HG03521 (cell line): ENCODE measurements at regions not wholly inside any gene's neighbourhood (a gene's known extent, or its start where the extent isn't known, plus 50 kb on each side); places are given as distances from the start of the nearest gene placed in this dataset.

ENCODE experiments used
- ATAC-seq: cut with Tn5 transposase; IDR thresholded peaks from one replicate; pipeline ENCODE4 v1.9.1; 2021; ENCODE audit warnings: mild to moderate bottlenecking, moderate library complexity; ENCODE audit not compliant: unreplicated experiment

DNA sequence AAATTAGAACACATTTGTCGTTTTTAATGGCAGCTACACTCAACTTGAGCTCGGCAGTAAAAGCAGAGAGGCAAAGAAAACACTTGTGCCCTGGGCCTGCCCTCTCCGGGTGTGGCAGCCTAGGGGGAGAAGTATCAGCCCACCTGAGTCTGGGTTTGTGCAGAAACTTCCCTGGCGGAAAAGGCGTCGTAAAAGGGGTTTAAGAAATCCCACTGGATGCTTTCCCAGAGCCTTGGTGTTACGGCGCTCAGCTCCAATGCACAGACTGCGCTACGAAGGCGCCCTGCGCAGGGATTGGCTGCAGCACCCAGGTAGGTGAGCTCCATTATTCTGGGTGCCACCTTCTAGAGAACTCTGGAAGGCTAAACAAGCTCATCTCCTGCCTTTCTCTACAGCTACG lies 461.5 kb upstream of the NR2F2 start:
- no peak for ATAC-seq

DNA sequence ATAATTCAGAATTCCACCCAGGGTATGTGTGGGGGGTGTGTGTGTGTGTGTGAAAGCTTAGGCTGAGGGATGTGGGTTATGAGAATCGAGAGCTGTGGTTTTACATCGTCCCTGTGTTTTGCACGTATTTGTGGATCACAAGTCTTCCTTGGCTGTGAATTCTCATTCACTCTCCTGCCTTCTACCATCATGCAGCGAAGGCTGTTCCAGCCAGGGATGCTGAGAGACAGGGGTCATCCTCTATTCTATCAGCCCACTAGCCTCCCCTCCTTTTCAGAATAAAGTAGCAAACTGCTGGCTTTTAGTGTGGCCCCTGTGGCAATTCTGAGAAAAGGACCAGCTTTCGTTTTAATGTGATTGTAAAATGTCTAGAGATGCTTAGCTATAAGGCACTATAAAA lies 460.6 kb upstream of the NR2F2 start:
- ATAC-seq, result no peak

DNA sequence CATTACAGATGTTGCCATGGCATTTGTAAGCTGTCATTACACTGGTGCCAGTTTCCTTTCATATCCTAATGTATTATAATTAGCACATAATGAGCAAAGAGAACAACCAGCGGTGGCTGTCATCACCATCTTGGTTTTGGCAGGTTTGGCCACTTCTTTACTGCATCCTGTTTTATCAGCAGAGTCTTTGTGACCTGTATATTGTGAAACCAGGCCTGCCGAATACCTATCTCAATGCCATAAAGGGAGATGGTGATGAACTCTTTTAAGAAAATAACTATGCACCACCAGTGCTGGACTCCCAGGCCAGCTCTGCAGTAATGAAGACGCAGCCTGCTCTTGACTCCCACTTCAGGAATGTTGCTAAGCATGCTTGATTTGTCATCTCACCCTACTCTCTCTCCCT lies 458.1 kb upstream of the NR2F2 start:
- ATAC-seq, result no peak

DNA sequence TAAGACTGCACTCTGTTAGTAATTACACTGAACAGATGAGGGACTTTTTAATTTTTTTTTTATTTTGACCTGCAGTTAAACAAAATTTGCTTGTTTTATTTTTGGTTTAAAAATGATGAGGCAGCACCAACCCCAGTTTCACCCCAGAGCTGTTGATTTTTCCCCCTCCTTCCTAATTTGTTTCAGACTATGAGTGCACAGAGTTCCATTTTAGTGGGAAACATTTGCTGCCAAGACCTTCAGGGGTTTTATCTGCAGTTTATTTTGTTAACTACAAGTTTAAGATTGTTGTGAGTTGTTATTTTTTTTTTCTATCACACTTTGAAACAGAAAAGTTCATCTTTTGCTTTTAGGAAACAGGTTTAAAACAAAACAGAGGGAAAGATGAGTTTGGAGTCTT lies 455.9 kb upstream of the NR2F2 start:
- no peak for ATAC-seq

DNA sequence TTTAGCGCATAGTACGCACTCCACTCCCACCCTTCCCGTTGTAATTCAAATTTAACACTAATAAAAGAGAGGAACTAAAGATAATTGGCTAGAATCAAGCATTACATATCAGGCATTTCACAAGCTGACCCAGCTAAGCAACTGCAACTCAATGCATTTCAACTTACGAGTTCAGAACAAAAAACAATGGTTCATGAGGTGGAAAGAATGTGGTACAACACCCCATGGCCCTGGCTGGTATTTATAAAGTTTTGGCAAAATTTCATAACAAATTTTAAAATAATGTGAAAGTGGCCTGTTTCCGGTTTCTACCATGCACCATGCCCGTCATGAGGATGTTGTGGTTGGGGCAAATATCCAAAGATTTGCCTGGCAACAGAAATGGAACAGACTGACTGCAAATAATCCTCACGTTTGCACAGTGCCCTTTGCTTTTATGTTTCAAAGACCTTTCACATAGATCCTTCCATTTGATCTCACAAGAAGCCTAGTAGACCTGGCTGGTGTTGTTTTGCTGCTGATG lies 455.3 kb upstream of the NR2F2 start:
- ATAC-seq, result no peak

DNA sequence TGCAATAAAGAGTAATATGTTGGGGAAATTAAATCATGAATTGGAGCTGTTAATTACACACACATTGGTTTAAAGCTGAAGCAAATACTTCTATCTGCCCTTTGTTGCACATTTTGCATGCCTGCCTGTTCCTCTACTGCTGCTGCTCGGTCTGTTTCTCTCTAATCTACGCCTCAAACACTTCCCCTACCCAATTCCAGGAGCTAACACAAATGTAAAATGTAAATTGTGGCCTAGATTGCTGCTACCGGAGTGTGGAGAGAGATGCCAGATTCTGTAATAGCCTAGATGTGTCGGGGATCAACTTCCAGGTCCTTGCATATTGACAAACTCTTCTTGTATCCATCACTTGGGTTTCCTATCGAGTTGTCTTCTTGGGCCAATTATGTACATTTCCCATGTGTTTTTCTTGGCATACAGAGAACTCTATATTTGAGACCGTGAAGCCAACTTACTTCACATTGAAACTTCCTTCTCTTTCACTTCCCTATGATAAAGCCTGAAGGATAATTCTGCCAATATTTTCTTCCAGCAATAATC lies 450.4 kb upstream of the NR2F2 start:
- no peak for ATAC-seq

DNA sequence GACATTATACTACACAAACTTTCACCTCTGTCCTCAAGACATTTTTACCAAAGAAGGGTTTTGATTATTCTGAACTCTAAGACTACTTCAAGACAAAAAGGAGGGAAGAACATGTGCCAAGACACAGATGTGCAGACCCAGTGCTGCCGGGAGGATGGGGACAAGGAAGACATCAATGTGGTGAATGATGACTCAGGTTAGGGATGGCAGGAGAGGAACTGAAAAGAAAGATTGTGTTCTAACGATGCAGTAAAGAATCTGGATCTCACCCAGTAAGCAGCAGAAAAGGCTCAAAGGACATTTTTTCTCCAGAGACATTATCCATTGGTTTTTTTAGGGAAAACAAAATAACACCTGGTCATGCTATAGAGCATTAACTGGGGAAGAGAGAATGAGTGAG lies 449.9 kb upstream of the NR2F2 start:
- ATAC-seq, result no peak

DNA sequence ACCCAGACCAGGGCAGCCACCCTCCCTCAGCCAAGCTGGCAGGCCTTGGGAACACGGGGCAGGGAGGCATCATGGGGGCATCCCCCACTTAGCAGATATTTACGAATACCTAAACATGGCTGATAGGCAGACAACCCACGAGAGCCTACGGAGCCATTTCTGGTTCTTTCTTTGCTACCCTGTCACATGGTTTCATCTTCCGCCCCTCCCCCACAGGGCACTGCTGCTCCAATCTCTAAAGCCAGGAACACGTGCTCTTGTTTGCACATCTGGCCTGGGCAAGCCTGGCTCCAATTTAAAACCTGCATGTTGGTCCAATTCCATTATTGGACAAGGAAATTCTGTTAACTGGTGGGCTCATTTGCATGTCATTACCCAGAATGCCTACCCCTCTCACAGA lies 447.4 kb upstream of the NR2F2 start:
- ATAC-seq, result no peak

DNA sequence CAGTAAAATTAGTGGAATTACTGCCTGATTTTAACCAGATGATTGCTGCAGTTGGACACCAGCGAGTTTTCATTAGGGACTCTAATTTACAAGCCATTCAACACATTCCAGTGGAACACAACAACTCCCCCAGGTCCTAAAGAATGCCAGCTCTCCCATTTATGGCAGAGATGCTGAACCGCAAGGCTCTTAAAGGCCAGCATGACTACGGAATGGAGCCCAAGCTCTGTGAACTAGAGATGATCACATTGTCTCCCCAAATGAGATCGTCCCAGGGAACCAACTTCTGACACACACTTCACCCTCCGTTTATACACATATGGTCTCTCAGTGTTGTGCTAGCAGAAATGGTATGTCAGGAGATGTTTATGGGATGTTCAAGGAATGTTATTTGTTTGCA lies 446.2 kb upstream of the NR2F2 start:
- ATAC-seq, result no peak

DNA sequence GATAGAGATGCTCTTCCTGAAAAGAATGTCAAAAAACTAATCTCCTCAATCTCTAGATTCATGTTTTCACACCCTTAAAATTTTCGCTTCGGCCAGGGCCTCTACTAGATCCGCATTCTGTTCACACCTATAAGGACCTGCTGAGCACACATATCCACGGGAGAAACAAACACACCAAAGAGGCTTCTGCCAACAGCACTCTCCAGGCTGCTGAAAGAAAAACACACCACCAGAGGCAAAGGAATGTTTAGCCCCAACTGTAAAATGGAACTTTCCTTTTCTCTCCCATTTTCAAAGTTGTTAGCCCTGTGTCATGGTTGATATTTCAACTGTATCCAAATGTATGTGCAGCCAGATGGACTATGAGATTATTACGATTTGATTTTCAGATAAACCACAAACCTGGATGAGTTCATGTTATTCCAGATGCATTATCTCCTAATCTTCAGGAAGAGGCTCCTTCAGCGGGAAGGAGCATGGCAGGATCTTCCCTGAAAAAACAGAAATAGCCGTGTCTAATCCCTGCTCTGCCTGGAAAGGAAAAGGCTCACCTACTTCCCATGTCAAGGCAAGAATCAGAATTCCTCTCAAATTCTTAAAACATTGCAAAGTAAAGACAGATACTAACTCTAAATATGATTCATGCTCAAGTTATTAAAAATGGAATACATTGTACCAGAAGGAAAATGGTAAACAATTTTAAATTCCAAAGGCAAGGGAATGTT lies 442.7 kb upstream of the NR2F2 start:
- no peak for ATAC-seq

DNA sequence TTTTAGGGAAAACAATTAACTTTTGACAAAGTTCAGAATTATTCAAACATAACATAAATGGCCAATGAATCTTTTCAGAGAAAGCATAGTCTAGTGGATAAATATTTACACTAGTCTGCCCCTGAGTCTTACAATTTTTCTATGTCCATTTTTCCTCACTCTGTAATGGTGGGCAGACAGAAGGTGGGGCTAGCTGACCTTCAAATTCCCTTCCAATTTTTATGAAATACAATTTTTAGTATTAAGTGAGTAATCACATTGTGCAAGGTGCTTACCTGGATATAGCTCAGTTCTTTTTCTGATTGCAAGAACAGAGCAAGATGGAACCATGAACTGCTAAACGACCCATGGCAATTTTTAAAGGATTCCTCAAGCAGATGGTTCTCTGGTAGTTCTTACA lies 441.7 kb upstream of the NR2F2 start:
- ATAC-seq, result no peak

DNA sequence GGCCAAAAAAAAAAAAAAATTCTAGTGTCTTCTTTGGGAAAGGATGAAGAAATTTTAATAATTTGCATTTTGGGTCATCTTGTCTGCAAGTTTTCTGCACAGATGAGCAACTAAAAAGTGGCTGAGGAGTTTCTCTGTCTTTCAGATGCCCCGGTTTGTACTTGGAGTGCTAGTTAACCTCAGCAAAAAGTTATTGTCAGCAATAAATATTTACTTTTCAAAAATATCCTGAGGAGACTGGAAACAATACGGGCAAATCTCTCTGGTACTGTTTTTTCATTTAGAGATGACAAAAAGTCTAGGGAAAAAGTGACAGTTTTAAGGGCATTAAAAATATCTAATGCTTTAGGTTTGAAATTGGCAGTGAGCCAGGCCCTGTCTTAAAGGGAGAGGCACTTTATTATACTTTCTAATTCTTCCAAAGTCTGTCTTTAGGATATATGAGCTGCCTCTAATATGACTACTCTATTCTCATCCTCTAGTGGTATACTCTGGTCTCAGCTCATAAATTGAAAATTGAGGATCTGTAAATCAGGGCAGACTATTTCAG lies 436.0 kb upstream of the NR2F2 start:
- ATAC-seq, result no peak

DNA sequence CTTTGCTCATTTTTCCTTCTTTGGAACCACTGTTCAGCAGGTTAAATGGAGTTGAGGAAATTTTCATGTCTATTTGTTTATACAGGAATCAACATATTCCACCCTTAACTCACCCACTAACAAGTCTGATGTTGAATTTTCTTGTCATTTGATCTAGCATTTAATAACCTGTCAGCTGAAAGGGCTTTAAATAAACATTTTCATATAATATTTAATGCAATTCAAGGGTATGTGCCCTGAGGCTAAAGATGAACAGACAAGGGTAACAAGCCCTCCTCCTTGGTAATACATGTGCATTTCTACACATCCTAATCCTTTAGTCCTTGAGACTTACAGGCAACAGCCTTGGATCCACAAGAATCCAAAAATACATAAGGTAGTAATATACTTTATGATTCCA lies 435.0 kb upstream of the NR2F2 start:
- ATAC-seq, result no peak

DNA sequence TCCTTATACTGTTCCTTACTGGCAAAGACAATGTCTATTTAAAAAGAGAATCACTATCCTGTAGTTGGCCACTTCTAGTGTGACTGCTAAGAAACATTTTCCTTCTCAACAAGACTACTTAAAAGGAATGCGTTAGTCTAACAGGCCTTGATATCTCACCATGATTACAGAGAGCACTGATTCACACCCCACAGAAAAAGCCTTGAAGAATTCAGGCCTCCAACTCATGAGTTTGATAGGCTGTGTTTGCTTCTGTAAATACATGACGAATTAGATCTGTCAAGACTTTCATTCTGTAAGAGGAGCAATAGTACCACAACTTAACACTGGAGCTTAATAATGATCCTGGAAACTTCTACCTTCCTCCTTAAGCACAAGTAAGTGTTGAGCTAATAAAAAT lies 432.8 kb upstream of the NR2F2 start:
- ATAC-seq, result no peak

DNA sequence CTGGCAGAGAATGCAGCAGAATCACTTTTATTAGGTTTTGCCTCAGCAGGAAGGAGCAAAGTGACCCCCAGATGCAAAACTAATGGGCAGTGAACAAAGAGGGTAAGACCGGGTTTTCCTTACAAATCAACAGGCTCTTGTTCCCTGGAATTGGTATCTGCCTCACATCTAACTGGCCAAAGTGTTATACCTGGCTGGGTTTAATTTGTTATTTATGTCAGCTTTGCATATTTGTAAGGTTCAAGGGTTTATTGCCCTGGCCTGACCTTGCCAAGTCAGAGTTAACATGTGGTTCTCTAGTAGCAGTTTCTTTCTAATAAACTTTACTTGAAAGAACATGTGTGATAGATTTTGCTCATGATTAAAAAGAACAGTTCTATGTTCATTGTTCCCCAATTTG lies 431.7 kb upstream of the NR2F2 start:
- no peak for ATAC-seq

DNA sequence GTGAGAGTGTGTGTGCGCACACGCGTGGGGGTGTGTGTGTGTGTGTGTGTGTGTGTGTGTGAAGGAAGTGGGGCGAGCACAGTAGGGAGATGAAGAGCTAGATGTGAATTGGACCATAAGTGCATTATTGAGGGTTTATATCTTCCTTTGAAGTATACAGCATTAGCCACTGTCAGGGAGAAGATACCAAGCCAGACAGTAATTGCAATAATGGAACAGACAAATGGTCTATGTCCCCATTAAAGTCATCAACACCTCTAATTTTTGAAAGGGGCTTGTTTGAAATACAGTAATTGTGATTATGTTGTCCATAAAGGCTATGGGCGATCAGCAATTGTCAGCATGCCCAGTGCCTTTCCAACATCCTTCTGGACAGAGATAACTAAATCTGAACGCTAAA lies 429.2 kb upstream of the NR2F2 start:
- ATAC-seq, result no peak

DNA sequence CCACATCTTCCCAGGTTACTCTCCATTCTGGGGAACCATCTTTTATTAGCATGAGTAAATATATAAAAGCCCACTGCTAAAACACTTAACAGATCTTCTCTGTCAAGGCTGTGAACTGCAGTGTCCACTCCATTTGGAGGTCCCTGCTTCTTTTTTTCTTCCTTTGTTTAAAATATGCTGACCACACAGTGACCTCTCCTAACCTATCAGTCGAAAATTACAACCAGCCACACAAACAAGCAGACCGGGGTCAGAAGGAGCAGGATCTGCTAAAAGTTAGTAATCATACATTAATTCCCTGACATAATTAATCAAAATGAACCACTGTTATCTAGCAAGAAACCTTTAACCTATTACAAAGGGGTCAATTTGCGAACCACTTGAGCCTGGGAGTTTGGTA lies 427.9 kb upstream of the NR2F2 start:
- no peak for ATAC-seq

DNA sequence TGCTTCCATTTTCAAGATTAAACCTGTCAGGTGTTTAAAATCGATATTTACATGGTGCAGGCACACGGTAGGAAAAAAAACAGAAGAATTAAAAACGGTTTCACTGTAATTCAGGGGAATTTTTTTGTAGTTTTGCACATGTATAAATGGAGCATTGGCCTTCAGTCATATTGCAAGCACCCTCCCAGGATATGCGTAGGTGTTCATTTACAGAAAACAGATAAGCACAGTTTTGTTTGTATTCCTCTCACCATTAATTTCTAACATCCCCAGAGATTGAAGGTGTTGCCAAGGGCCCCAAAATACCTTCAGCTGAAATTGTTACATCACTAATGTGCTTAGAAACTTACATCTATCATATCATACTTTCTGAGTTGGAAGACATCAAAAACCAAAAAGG lies 427.1 kb upstream of the NR2F2 start:
- ATAC-seq, result no peak

DNA sequence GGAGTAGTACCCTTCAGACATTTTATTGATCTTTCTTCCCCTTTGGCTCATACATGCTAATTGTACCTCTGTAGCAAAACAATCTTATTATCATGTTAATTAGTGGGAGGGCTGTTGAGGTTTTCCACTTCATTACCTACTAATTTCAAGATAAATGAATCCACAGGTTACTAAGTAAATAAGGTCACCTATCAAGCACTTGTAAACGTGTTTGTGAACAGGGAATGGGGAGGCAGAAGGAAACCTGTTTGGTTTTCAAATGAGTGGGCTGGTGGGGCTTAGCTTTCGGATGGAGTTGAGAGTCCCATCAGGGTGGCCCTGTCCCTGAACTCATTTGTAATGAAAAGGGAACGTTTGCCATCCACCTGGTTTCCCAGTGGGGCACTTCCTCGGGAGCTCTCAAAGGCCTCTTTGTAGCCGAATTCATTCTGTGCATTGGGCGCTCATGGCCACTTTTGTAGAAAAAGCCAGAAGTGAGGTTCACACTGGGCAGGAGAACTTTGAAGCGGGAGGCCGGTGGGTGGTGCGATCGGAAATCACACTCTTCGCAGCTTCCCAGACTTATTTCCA lies 419.8 kb upstream of the NR2F2 start:
- ATAC-seq, result no peak

DNA sequence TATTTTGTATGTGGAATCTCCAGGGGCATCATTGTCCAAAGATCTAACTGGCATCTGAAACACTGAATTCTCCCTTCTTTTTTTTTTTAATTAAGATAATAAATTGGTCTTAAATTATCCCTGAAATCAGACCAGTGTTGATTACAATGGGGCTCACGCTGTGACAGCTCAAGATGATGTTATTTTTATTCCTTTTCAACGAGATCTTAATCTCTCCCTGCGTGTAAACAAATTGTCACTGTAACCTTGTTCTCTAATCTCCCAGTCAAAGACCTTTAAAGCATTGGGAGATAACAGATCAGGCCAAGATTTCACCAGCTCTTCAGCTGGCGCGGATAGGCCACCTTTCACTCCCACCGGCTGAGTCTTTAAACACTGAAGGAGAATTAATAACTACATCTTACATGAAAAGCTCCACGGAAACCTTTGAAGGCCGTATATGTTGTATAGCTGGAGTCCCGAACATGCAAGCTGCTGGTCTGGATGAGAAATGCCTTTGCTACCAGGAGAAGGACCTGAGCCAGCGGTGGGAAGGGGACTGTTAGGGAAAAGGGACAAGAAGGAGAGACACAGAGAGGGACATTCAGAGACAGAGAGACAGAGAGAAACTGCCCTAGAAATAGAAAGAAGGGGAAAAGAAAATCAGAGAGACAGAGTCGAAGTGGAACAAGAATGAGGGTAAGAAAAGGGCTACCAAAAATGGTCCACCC lies 418.8 kb upstream of the NR2F2 start:
- no peak for ATAC-seq

DNA sequence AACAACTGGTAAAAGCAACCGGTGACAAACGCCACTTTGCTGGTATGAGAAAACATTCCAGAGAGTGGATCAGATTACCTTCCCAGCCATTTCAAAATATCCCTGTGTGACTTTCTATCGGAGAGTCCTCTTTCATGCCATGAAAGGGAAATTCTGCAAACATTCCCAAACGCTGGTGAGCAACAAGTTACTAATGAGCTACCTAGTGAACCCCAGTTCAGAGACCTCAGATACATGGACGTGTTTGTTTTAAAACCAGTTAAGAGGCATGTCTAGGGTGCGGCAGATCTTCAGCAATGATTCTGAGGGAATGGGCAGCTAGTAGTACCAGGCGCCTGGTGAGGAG lies 418.2 kb upstream of the NR2F2 start:
- no peak for ATAC-seq

DNA sequence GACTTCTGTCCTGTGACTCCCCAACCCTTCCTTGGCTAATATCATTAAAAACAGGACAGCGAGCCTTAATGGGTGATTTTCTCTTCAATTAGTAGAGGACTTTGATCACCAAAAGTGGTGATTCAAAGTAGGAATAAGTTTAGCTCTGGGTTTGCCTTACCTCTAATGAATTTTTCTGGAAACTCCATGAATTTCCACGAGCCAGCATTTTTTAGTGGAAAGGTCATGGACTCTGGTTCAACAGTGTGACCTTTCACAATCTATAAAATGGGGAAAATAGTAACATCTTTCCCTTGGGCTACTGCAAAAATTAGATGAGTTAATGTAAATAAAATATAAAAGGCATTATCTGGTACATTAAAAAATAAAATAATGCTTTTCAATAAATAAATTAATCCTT lies 417.8 kb upstream of the NR2F2 start:
- no peak for ATAC-seq
